SK-N-SH treated with all-trans-retinoic acid at 6 μM for 48 hours (cell line): ENCODE measurements at regions not wholly inside any gene's neighbourhood (a gene's known extent, or its start where the extent isn't known, plus 50 kb on each side); places are given as distances from the start of the nearest gene placed in this dataset.

Source experiments
- ATAC-seq: fragments of 200-7000 bp; cut with Tn5 transposase; 3 replicates; pipeline ENCODE4 v1.9.1; 2020; ENCODE audit warnings: mild to moderate bottlenecking, moderate library complexity
- ARNTL ChIP-seq: fragments of 450-650 bp; formaldehyde crosslinking; IDR thresholded peaks from 2 replicates; pipeline ENCODE4 v1.5.0; 2020; ENCODE audit warnings: low read depth, mild to moderate bottlenecking, moderate library complexity, borderline replicate concordance
- BACH2 ChIP-seq: fragments of 250-450 bp; sonication (Bioruptor Pico); IDR thresholded peaks from 2 replicates; pipeline ENCODE4 v1.9.0; 2021; ENCODE audit warnings: mild to moderate bottlenecking, borderline replicate concordance
- CSDC2 ChIP-seq: fragments of 250-450 bp; sonication (Bioruptor Pico); IDR thresholded peaks from 2 replicates; pipeline ENCODE4 v1.5.0; 2020; ENCODE audit warnings: mild to moderate bottlenecking, moderate library complexity
- ESRRG ChIP-seq: fragments of 250-450 bp; sonication (Bioruptor Pico); IDR thresholded peaks from 2 replicates; pipeline ENCODE4 v1.6.1; 2021; ENCODE audit warnings: mild to moderate bottlenecking
- GLIS3 ChIP-seq: fragments of 250-450 bp; sonication (Bioruptor Pico); IDR thresholded peaks from 2 replicates; pipeline ENCODE4 v1.5.0; 2020; ENCODE audit warnings: mild to moderate bottlenecking, moderate library complexity
- ISL1 ChIP-seq: fragments of 250-450 bp; sonication (Bioruptor Pico); IDR thresholded peaks from 2 replicates; pipeline ENCODE4 v2.1.2; 2022; ENCODE audit warnings: mild to moderate bottlenecking, moderate library complexity
- OSR1 ChIP-seq: fragments of 250-450 bp; sonication (Bioruptor Pico); IDR thresholded peaks from 2 replicates; pipeline ENCODE4 v1.8.0; 2022; ENCODE audit warnings: moderate library complexity, mild to moderate bottlenecking, inconsistent platforms
- PPARA ChIP-seq: fragments of 250-450 bp; sonication (Bioruptor Pico); IDR thresholded peaks from 2 replicates; pipeline ENCODE4 v1.5.0; 2020; ENCODE audit warnings: mild to moderate bottlenecking, borderline replicate concordance
- RARB ChIP-seq: fragments of 250-450 bp; sonication (Bioruptor Pico); IDR thresholded peaks from 2 replicates; pipeline ENCODE4 v1.8.0; 2021; ENCODE audit warnings: mild to moderate bottlenecking, moderate library complexity
- SNAI2 ChIP-seq: fragments of 250-450 bp; sonication (Bioruptor Pico); IDR thresholded peaks from 2 replicates; pipeline ENCODE4 v1.5.0; 2020; ENCODE audit warnings: mild to moderate bottlenecking, moderate library complexity
- TCF4 ChIP-seq: fragments of 250-450 bp; sonication (Bioruptor Pico); IDR thresholded peaks from 2 replicates; pipeline ENCODE4 v1.8.0; 2021; ENCODE audit warnings: mild to moderate bottlenecking, moderate library complexity, borderline replicate concordance
- TOX ChIP-seq: fragments of 250-450 bp; sonication (Bioruptor Pico); IDR thresholded peaks from 2 replicates; pipeline ENCODE4 v1.8.0; 2021; ENCODE audit warnings: mild to moderate bottlenecking, moderate library complexity, borderline replicate concordance
- ZC3H10 ChIP-seq: fragments of 250-450 bp; sonication (Bioruptor Pico); IDR thresholded peaks from 2 replicates; pipeline ENCODE4 v1.5.1; 2021; ENCODE audit warnings: mild to moderate bottlenecking, moderate library complexity
- ZFP3 ChIP-seq: fragments of 250-450 bp; sonication (Bioruptor Pico); IDR thresholded peaks from 2 replicates; pipeline ENCODE4 v1.5.0; 2020; ENCODE audit warnings: mild to moderate bottlenecking, moderate library complexity
- ZFP30 ChIP-seq: fragments of 450-650 bp; formaldehyde crosslinking; IDR thresholded peaks from 2 replicates; pipeline ENCODE4 v1.5.0; 2022; ENCODE audit warnings: mild to moderate bottlenecking, moderate library complexity
- ZNF565 ChIP-seq: fragments of 450-650 bp; formaldehyde crosslinking; conservative IDR thresholded peaks from 2 replicates; pipeline ENCODE4 v1.5.0; 2020; ENCODE audit warnings: low read depth, mild to moderate bottlenecking, moderate library complexity
- ZNF70 ChIP-seq: fragments of 450-650 bp; formaldehyde crosslinking; IDR thresholded peaks from 2 replicates; pipeline ENCODE4 v1.5.0; 2020; ENCODE audit warnings: mild to moderate bottlenecking, moderate library complexity
- ZNF8 ChIP-seq: fragments of 450-650 bp; formaldehyde crosslinking; IDR thresholded peaks from 2 replicates; pipeline ENCODE4 v1.5.0; 2020; ENCODE audit warnings: mild to moderate bottlenecking, moderate library complexity
- TF ChIP-seq, protein P1 (sequence below): fragments of 250-450 bp; sonication (Bioruptor Pico); IDR thresholded peaks from 2 replicates; pipeline ENCODE4 v1.8.0; 2021; ENCODE audit warnings: low read depth, mild to moderate bottlenecking, moderate library complexity, borderline replicate concordance
- TF ChIP-seq, protein P2 (sequence below): fragments of 250-450 bp; sonication (Bioruptor Pico); IDR thresholded peaks from 2 replicates; pipeline ENCODE4 v1.5.1; 2020; ENCODE audit warnings: low read depth, mild to moderate bottlenecking, moderate library complexity
- TF ChIP-seq, protein P3 (sequence below): fragments of 250-450 bp; sonication (Bioruptor Pico); IDR thresholded peaks from 2 replicates; pipeline ENCODE4 v1.5.1; 2021; ENCODE audit warnings: mild to moderate bottlenecking, moderate library complexity
- TF ChIP-seq, protein P4 (sequence below): fragments of 250-450 bp; sonication (Bioruptor Pico); IDR thresholded peaks from 2 replicates; pipeline ENCODE4 v1.8.0; 2020; ENCODE audit warnings: mild to moderate bottlenecking, moderate library complexity, borderline replicate concordance

DNA sequence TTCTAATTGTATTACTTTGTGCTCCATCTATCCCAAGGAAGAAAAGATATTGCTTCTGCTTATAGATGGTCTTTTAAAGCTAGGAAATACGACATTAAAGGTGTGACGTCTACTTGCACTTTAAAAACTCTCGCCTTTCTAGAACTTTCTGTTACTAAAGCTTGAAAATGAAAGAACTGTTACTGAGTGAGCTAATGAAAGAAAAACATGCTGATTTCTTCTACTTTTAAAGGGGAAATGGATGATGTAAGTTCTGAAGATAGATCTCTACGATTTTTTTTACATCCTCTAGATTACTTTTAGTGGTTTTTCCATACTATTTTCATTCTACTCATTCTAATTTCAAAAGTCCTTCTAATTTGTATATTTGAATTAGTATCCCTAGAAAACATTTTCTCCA is 387.5 kb downstream of the USP25 start:
- ATAC-seq: no peak
- TF ChIP-seq, protein P1, sequence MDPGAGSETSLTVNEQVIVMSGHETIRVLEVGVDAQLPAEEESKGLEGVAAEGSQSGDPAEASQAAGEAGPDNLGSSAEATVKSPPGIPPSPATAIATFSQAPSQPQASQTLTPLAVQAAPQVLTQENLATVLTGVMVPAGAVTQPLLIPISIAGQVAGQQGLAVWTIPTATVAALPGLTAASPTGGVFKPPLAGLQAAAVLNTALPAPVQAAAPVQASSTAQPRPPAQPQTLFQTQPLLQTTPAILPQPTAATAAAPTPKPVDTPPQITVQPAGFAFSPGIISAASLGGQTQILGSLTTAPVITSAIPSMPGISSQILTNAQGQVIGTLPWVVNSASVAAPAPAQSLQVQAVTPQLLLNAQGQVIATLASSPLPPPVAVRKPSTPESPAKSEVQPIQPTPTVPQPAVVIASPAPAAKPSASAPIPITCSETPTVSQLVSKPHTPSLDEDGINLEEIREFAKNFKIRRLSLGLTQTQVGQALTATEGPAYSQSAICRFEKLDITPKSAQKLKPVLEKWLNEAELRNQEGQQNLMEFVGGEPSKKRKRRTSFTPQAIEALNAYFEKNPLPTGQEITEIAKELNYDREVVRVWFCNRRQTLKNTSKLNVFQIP (CRISPR knock-in tag): no peak
- no peak for TF ChIP-seq ZFP3 (CRISPR knock-in tag)
- TF ChIP-seq, protein P2, sequence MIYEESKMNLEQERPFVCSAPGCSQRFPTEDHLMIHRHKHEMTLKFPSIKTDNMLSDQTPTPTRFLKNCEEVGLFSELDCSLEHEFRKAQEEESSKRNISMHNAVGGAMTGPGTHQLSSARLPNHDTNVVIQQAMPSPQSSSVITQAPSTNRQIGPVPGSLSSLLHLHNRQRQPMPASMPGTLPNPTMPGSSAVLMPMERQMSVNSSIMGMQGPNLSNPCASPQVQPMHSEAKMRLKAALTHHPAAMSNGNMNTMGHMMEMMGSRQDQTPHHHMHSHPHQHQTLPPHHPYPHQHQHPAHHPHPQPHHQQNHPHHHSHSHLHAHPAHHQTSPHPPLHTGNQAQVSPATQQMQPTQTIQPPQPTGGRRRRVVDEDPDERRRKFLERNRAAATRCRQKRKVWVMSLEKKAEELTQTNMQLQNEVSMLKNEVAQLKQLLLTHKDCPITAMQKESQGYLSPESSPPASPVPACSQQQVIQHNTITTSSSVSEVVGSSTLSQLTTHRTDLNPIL (CRISPR knock-in tag): no peak
- TF ChIP-seq, protein P3, sequence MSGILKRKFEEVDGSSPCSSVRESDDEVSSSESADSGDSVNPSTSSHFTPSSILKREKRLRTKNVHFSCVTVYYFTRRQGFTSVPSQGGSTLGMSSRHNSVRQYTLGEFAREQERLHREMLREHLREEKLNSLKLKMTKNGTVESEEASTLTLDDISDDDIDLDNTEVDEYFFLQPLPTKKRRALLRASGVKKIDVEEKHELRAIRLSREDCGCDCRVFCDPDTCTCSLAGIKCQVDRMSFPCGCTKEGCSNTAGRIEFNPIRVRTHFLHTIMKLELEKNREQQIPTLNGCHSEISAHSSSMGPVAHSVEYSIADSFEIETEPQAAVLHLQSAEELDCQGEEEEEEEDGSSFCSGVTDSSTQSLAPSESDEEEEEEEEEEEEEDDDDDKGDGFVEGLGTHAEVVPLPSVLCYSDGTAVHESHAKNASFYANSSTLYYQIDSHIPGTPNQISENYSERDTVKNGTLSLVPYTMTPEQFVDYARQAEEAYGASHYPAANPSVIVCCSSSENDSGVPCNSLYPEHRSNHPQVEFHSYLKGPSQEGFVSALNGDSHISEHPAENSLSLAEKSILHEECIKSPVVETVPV (CRISPR knock-in tag): no peak
- TF ChIP-seq GLIS3 (CRISPR knock-in tag): no peak
- no peak for TF ChIP-seq ESRRG (CRISPR knock-in tag)
- TF ChIP-seq, protein P4, sequence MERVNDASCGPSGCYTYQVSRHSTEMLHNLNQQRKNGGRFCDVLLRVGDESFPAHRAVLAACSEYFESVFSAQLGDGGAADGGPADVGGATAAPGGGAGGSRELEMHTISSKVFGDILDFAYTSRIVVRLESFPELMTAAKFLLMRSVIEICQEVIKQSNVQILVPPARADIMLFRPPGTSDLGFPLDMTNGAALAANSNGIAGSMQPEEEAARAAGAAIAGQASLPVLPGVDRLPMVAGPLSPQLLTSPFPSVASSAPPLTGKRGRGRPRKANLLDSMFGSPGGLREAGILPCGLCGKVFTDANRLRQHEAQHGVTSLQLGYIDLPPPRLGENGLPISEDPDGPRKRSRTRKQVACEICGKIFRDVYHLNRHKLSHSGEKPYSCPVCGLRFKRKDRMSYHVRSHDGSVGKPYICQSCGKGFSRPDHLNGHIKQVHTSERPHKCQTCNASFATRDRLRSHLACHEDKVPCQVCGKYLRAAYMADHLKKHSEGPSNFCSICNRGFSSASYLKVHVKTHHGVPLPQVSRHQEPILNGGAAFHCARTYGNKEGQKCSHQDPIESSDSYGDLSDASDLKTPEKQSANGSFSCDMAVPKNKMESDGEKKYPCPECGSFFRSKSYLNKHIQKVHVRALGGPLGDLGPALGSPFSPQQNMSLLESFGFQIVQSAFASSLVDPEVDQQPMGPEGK (CRISPR knock-in tag): no peak
- TF ChIP-seq ZC3H10: no peak
- TF ChIP-seq ZFP30 (CRISPR knock-in tag): no peak
- TF ChIP-seq SNAI2: no peak
- no peak for TF ChIP-seq TCF4 (CRISPR knock-in tag)
- TF ChIP-seq ZNF8: no peak
- TF ChIP-seq TOX (CRISPR knock-in tag): no peak
- no peak for TF ChIP-seq ISL1 (CRISPR knock-in tag)
- TF ChIP-seq RARB (CRISPR knock-in tag): no peak
- no peak for TF ChIP-seq OSR1
- TF ChIP-seq ARNTL: no peak
- TF ChIP-seq, all 23 proteins: peak for 0

DNA sequence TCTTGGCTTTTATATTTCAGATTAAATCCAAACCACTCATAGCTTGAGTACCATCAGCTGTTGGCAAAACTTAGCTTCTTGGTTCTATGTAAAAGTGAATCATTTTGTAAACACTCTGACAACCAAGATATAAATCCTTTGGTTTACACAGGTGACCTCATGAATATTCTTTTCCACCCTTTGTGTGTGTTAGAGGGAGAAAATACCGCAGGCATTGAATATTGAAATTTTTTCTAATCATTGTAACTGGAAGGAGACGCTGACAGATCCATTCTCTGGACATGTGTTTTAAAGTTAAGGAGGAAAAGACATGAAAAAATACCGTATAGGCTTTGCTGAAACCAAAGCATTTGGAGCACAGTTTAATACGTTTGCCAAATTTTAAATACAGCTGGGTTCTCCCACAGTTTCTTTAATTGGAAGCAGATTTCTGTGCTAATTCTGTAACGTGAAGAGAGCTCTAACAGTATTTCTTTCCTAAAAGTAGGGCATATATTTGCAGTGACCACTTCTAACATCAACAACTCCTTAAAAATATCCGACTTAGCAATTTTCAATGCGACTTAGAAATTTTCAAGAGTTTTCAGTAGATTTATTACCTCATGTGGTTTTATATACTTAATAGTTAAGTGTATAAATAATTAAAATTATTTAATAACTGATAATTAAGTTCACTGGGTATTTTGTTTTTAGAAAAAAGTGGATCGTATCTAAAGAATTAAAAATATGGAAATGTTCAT is 388.2 kb downstream of the USP25 start:
- no peak for TF ChIP-seq RARB (CRISPR knock-in tag)
- no peak for TF ChIP-seq CSDC2 (CRISPR knock-in tag)
- TF ChIP-seq ZNF70 (CRISPR knock-in tag): no peak
- no peak for TF ChIP-seq ZNF565
- TF ChIP-seq OSR1: no peak
- TF ChIP-seq, protein P3 (CRISPR knock-in tag): no peak
- TF ChIP-seq TCF4 (CRISPR knock-in tag): no peak
- no peak for TF ChIP-seq ISL1 (CRISPR knock-in tag)
- no peak for TF ChIP-seq TOX (CRISPR knock-in tag)
- TF ChIP-seq, protein P4 (CRISPR knock-in tag): no peak
- no peak for TF ChIP-seq BACH2
- TF ChIP-seq, protein P2 (CRISPR knock-in tag): no peak
- no peak for TF ChIP-seq PPARA (CRISPR knock-in tag)
- ATAC-seq: no peak
